Naive B cell (primary cell): ENCODE measurements at regions not wholly inside any gene's neighbourhood (a gene's known extent, or its start where the extent isn't known, plus 50 kb on each side); places are given as distances from the start of the nearest gene placed in this dataset.

Source experiments
- ATAC-seq, 2 donors: fragments of 150-1000 bp; cut with Tn5 transposase; 2 replicates each; pipeline ENCODE4 v1.10.0; 2021; ENCODE audit warnings: low read depth in 2 of 2, mild to moderate bottlenecking in 2 of 2, moderate library complexity in 2 of 2
- DNase-seq: peaks from one replicate; pipeline ENCODE4 v3.0.0; 2022
- H3K27ac Mint-ChIP-seq, 6 donors: one replicate each; pipeline ENCODE4 v1.8.0; 2020 to 2022; ENCODE audit warnings: mild to moderate bottlenecking in 6 of 6, mixed read lengths in 6 of 6, moderate library complexity in 5 of 6, inconsistent platforms in 2 of 6
- H3K27me3 Mint-ChIP-seq, 3 donors: one replicate each; pipeline ENCODE4 v1.8.0; 2021 to 2022; ENCODE audit warnings: mixed read lengths in 3 of 3, mild to moderate bottlenecking in 1 of 3
- H3K36me3 Mint-ChIP-seq, 2 donors: one replicate each; pipeline ENCODE4 v1.8.0; 2020 to 2022; ENCODE audit warnings: mixed read lengths in 2 of 2, inconsistent platforms in 1 of 2, mild to moderate bottlenecking in 1 of 2
- H3K4me1 Mint-ChIP-seq, 3 donors: one replicate each; pipeline ENCODE4 v1.8.0; 2020 to 2022; ENCODE audit warnings: mixed read lengths in 3 of 3, inconsistent platforms in 1 of 3, mild to moderate bottlenecking in 1 of 3, moderate library complexity in 1 of 3
- H3K4me3 Mint-ChIP-seq, 8 donors: one replicate each; pipeline ENCODE4 v1.8.0; 2020 to 2022; ENCODE audit warnings: mild to moderate bottlenecking in 8 of 8, mixed read lengths in 8 of 8, moderate library complexity in 8 of 8, inconsistent platforms in 2 of 8
- H3K9me3 Mint-ChIP-seq, 7 donors: one replicate each; pipeline ENCODE4 v1.8.0; 2020 to 2022; ENCODE audit warnings: mixed read lengths in 7 of 7, mild to moderate bottlenecking in 5 of 7, inconsistent platforms in 2 of 7, moderate library complexity in 1 of 7

GRCh38 chr22:34306361-34306760, 386.1 kb upstream of the LARGE1 start:
- Mint-ChIP-seq H3K4me3 (no peak overlapping the region), H3K9me3 (peaks cover 0 to 8% (median 0%) of the 10 kb centered on the region in 7 donors), H3K27me3 (peaks cover 3 to 4% (median 4%) of the 10 kb centered on the region in 3 donors), H3K27ac (peak overlapping the region in 1 of 6 donors; percentile 71), H3K4me1 (no peaks in the 10 kb centered on the region), H3K36me3 (no peaks in the 10 kb centered on the region)
- no peak for DNase-seq
- ATAC-seq = no peak

- ATAC-seq = no peak
- no peak for DNase-seq
- H3K4me3 Mint-ChIP-seq = no peak overlapping the region
- H3K9me3 Mint-ChIP-seq = peaks cover 0 to 8% (median 0%) of the 10 kb centered on the region in 7 donors
- no peak overlapping the region for H3K27ac Mint-ChIP-seq
- H3K4me1 Mint-ChIP-seq = no peaks in the 10 kb centered on the region
- H3K36me3 Mint-ChIP-seq = no peaks in the 10 kb centered on the region
- peaks cover 4 to 9% (median 6%) of the 10 kb centered on the region in 3 donors for H3K27me3 Mint-ChIP-seq
Measured at GRCh38 chr22:34308101-34308500, 387.8 kb upstream of the LARGE1 start.

- Mint-ChIP-seq H3K27me3 (peaks cover 7 to 17% (median 15%) of the 10 kb centered on the region in 3 donors), H3K36me3 (peaks cover 0 to 8% of the 10 kb centered on the region in 2 donors), H3K4me3 (no peak overlapping the region), H3K9me3 (peaks cover 5 to 24% (median 14%) of the 10 kb centered on the region in 7 donors), H3K4me1 (no peaks in the 10 kb centered on the region), H3K27ac (peak overlapping the region in 2 of 6 donors; percentile 51 to 60)
- DNase-seq (no peak), ATAC-seq (no peak)
Measured at GRCh38 chr22:34319346-34319745, 399.1 kb upstream of the LARGE1 start.

- Mint-ChIP-seq H3K9me3 (no peaks in the 10 kb centered on the region), H3K27ac (no peak overlapping the region), H3K36me3 (no peaks in the 10 kb centered on the region), H3K4me1 (no peaks in the 10 kb centered on the region), H3K4me3 (no peak overlapping the region), H3K27me3 (peaks cover 0 to 5% (median 2%) of the 10 kb centered on the region in 3 donors)
- ATAC-seq = no peak
- DNase-seq = no peak
Measured at GRCh38 chr22:34324763-34325162, 404.5 kb upstream of the LARGE1 start.

DNA sequence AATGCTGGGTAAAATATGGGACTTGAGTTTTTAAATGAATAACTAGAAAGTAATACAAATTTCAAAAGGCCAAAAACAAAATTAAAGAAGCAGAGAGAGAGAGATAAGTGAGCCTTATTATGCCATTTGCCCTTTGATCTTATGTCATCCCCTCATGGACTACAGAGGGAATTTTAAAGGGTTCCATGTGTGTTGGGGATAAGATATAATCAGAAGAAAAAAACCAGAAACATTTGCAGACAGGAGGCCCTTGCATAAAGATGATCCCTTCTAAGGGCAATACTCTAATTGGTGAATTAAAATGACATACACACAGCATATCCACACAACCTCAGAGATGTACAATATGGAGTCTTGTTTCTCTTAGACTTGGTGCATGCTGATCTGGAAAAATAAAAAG, 406.6 kb upstream of the LARGE1 start:
- H3K27me3 Mint-ChIP-seq = peaks cover 0 to 5% (median 0%) of the 10 kb centered on the region in 3 donors
- no peaks in the 10 kb centered on the region for H3K4me1 Mint-ChIP-seq
- ATAC-seq (no peak), DNase-seq (no peak)
- no peak overlapping the region for H3K4me3 Mint-ChIP-seq
- no peaks in the 10 kb centered on the region for H3K9me3 Mint-ChIP-seq
- no peak overlapping the region for H3K27ac Mint-ChIP-seq
- H3K36me3 Mint-ChIP-seq = no peaks in the 10 kb centered on the region

DNA sequence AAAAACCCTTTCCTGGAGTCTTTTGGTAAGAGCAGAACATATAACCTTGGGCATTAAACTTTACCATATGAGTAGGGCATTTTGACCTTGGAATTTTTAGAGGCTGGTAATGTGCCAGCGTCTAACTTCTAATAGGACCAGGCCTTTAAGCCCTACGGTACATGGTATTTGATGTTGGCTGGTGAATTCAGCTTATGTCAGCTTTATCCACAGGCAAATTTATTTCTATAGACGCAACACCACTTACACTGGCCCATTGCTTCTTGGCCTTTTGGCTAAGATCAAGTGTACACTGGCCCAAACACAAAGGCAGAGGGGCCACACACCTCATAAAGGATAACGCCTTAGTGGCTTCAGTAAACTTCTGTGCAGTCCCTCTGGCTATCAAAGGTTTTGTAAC, 410.2 kb upstream of the LARGE1 start:
- Mint-ChIP-seq H3K27me3 (no peaks in the 10 kb centered on the region), H3K4me3 (no peak overlapping the region), H3K36me3 (no peaks in the 10 kb centered on the region), H3K27ac (no peak overlapping the region), H3K9me3 (peaks cover 0 to 25% (median 10%) of the 10 kb centered on the region in 7 donors), H3K4me1 (no peaks in the 10 kb centered on the region)
- DNase-seq (no peak), ATAC-seq (no peak)

DNA sequence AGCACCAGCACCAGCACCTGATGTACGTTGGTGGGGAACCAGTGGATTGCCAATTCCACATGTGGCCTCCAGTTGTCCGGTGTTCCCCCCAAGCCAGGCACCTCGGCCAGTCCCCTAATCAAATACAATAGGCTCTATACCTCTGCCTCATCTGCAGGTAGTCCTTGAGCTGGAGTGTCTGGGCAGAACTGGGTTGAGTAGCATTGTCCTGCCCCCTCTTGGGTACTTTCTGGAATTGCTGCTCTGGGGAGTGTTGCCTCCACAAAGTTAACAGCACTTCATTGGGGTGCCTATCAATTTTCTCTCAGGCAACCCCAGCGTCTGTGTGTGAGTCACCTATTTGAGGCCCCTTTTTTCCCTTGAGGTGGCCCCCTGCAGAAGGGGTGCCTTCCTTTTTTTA, 413.0 kb upstream of the LARGE1 start:
- DNase-seq (no peak), ATAC-seq (no peak)
- H3K4me3 Mint-ChIP-seq = no peak overlapping the region
- no peak overlapping the region for H3K27ac Mint-ChIP-seq
- H3K27me3 Mint-ChIP-seq = no peaks in the 10 kb centered on the region
- H3K4me1 Mint-ChIP-seq = no peaks in the 10 kb centered on the region
- H3K9me3 Mint-ChIP-seq = peaks cover 0 to 43% (median 15%) of the 10 kb centered on the region in 7 donors
- H3K36me3 Mint-ChIP-seq = peaks cover 0 to 5% of the 10 kb centered on the region in 2 donors

- no peaks in the 10 kb centered on the region for H3K27me3 Mint-ChIP-seq
- no peak for ATAC-seq
Measured at GRCh38 chr22:34334893-34335292, 414.6 kb upstream of the LARGE1 start.

DNA sequence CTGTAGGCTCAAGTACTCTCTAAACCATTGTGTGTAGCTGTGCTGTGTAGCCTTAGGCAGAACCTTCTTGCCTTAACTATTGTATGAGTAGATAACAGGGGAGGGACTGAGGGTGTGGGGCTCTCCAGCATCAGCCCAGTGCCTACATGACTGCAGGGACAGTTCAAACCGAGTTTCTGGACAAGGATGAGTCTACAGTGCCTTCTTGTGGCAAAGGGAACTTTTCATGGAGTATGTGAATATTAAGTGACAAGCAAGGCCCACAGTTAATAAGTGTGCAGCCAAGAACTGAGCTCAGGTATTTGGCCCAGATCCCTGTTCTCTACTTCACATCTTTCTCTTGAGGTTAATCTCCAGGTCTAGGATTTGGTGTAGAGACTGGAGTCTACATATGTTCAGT, 424.4 kb upstream of the LARGE1 start:
- H3K9me3 Mint-ChIP-seq = peaks cover 0 to 3% (median 0%) of the 10 kb centered on the region in 7 donors
- no peaks in the 10 kb centered on the region for H3K36me3 Mint-ChIP-seq
- DNase-seq = no peak
- H3K4me3 Mint-ChIP-seq = no peak overlapping the region
- no peak overlapping the region for H3K27ac Mint-ChIP-seq
- no peaks in the 10 kb centered on the region for H3K4me1 Mint-ChIP-seq
- peaks cover 4 to 11% (median 11%) of the 10 kb centered on the region in 3 donors for H3K27me3 Mint-ChIP-seq
- ATAC-seq = no peak

More at GRCh38 chr22:34334893-34335292, 414.6 kb upstream of the LARGE1 start:
- Mint-ChIP-seq H3K4me1 (no peaks in the 10 kb centered on the region), H3K9me3 (peaks cover 0 to 43% (median 15%) of the 10 kb centered on the region in 7 donors), H3K36me3 (peaks cover 0 to 5% of the 10 kb centered on the region in 2 donors), H3K4me3 (no peak overlapping the region), H3K27ac (peak overlapping the region in 1 of 6 donors; percentile 87)
- DNase-seq = no peak

- DNase-seq = no peak
- Mint-ChIP-seq H3K36me3 (no peaks in the 10 kb centered on the region), H3K27ac (no peak overlapping the region), H3K9me3 (peaks cover 0 to 5% (median 0%) of the 10 kb centered on the region in 7 donors), H3K4me1 (no peaks in the 10 kb centered on the region), H3K4me3 (no peak overlapping the region), H3K27me3 (peaks cover 5 to 26% (median 16%) of the 10 kb centered on the region in 3 donors)
- ATAC-seq = no peak
Measured at GRCh38 chr22:34354071-34354817, 434.0 kb upstream of the LARGE1 start.

DNA sequence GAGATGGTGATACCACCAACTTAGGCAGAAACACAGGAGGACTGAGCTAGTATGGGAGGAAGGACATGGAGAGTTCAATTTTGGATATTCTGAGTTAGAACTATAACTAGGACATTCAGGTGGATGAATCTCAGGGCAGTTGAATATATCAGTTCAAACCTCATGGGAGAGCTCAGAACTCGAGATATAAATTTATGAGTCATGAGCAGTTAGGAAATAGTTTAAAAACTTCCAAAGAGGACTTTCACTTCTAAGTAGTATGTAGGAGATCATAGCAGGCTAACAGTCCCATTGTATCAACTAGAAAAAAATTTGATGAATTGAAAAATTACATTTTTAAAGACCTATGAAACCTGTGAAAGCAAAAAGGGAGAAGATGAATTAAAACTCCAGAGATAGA, 436.2 kb upstream of the LARGE1 start:
- Mint-ChIP-seq H3K4me3 (no peak overlapping the region), H3K36me3 (no peaks in the 10 kb centered on the region), H3K27me3 (peaks cover 0 to 19% (median 16%) of the 10 kb centered on the region in 3 donors), H3K27ac (no peak overlapping the region), H3K4me1 (no peaks in the 10 kb centered on the region), H3K9me3 (peaks cover 0 to 5% (median 0%) of the 10 kb centered on the region in 7 donors)
- DNase-seq (no peak), ATAC-seq (no peak)

DNA sequence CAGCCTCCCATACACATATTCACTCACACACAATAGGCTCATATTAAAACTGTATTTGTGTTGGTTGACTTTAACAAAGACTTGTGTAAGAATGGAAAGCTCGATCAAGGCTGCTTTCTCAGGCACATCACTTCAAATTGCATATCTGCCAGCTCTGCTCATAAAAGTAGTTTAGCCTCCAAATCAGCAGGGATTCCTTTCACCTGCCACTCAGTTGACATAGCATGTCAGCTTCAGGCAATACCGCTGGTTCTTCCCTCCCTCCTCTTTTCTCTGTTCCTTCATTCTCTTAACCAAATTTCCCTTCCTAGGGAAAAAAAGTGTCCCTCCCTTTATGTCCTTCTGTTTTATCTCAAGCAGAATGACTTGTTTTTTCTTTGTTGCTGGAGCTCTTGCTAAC, 450.4 kb upstream of the LARGE1 start:
- Mint-ChIP-seq H3K36me3 (no peaks in the 10 kb centered on the region), H3K4me3 (no peak overlapping the region), H3K4me1 (no peaks in the 10 kb centered on the region), H3K27ac (no peak overlapping the region), H3K27me3 (peaks cover 0 to 13% (median 4%) of the 10 kb centered on the region in 3 donors), H3K9me3 (peaks cover 7 to 34% (median 17%) of the 10 kb centered on the region in 7 donors)
- no peak for ATAC-seq
- DNase-seq = no peak

DNA sequence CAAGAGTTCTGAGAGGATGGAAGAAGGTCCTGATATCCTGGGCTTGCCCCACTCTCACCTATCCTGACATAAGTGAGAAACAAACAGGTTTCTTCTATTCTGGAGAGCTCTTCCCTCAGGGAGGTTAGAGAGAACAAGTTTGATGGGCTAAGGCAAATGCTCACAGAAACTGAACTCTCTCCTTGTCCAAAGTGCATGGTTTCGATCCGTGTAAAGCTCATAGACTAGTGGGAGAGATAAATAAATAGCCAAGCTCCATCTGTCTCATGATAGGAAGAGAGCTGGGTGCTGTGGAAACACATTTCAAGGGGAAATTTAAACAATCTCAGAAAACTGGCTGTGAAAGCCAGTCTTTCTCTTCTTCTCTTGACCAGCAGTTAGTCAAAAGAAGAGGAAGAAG, 459.5 kb upstream of the LARGE1 start:
- no peak overlapping the region for H3K4me3 Mint-ChIP-seq
- H3K9me3 Mint-ChIP-seq = peaks cover 0 to 5% (median 2%) of the 10 kb centered on the region in 7 donors
- ATAC-seq = no peak
- H3K27ac Mint-ChIP-seq = no peak overlapping the region
- no peak for DNase-seq
- H3K36me3 Mint-ChIP-seq = no peaks in the 10 kb centered on the region
- peaks cover 0 to 10% (median 0%) of the 10 kb centered on the region in 3 donors for H3K27me3 Mint-ChIP-seq
- H3K4me1 Mint-ChIP-seq = no peaks in the 10 kb centered on the region

- ATAC-seq (no peak), DNase-seq (no peak)
- no peak overlapping the region for H3K4me3 Mint-ChIP-seq
- H3K9me3 Mint-ChIP-seq = peaks cover 0 to 5% (median 2%) of the 10 kb centered on the region in 7 donors
- H3K27ac Mint-ChIP-seq = peak overlapping the region in 1 of 6 donors; percentile 39
- no peaks in the 10 kb centered on the region for H3K36me3 Mint-ChIP-seq
- H3K27me3 Mint-ChIP-seq = peaks cover 0 to 10% (median 0%) of the 10 kb centered on the region in 3 donors
- H3K4me1 Mint-ChIP-seq = no peaks in the 10 kb centered on the region
Measured at GRCh38 chr22:34380532-34380931, 460.3 kb upstream of the LARGE1 start.
